ENCODE measurements at regions not wholly inside any gene's neighbourhood (a gene's known extent, or its start where the extent isn't known, plus 50 kb on each side); places are given as distances from the start of the nearest gene placed in this dataset.
"Not testable (repeated sequence)": the region's sequence is repeated elsewhere in the genome, so short reads cannot be mapped to it uniquely, and the experiment has no call there.

DNA sequence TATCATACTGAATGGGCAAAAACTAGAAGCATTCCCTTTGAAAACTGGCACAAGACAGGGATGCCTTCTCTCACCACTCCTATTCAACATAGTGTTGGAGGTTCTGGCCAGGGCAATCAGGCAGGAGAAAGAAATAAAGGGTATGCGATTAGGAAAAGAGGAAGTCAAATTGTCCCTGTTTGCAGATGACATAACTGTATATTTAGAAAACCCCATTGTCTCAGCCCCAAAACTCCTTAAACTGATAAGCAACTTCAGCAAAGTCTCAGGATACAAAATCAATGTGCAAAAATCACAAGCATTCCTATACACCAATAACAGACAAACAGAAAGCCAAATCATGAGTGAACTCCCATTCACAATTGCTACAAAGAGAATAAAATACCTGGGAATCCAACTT, 52.5 kb upstream of the CCDC71L start:
- not testable (repeated sequence) for DNase-seq

- DNase-seq, result peak; percentile 40
Observed at GRCh38 chr7:106714590-106715442, 53.9 kb upstream of the CCDC71L start.

- DNase-seq, result no peak
Observed at GRCh38 chr7:106715730-106716129, 54.8 kb upstream of the CCDC71L start.

DNA sequence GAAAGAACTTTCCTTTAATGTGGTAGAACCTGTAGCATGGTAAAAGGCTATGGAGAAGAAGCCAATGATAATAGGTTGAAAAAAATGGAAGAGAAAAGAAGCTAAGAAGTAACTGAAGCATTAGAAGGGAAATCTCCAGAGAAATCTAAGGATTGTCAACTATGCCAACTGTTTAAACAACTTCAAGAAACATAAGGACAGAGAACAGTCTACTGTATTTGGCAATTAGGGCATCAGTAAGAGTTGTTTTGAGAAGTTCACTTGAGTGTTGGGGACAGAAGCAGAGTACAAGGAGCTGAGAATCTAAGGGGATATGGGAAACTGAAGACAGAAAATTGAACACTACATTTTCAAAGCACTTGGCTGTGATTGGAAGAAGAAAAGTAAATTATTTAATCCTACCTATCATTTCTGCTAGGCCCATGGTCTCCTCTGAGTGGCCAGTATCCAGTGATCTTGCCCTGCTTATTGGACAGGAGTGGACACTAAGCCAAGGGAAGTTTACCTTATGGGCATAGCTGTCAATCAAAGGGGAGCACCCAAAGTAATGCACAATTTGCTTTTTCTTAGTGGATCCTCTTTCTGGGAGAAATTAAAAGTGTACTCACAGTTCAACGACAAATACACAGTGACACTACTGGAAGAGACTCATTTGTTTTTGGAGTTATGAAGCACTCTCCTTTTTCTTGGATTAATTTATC, 56.4 kb upstream of the CCDC71L start:
- peak; percentile 19 for DNase-seq

- DNase-seq, result peak; percentile 94
Observed at GRCh38 chr7:106717955-106718871, 57.3 kb upstream of the CCDC71L start.

DNA sequence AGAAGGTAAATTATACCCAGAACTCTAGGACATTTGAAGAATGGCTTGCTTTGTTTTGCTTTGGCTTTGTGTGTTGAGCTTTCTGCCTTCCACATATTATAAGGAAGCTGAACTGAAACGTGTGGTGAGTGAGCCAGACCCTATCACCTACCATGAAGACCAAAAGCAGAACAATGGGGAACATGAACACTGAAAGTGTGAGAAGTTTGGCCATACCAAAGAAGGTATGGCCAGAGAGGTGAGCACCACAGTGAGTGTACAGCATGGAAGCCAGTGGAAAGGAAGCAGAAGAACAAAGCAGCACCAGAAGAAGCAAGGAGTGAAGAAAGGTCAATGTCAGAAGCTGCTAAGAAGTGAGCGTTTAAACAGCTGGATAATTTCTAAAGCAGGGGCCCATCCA, 59.7 kb upstream of the CCDC71L start:
- DNase-seq, result no peak

- no peak for DNase-seq
Observed at GRCh38 chr7:106721816-106722785, 61.1 kb upstream of the CCDC71L start.

DNA sequence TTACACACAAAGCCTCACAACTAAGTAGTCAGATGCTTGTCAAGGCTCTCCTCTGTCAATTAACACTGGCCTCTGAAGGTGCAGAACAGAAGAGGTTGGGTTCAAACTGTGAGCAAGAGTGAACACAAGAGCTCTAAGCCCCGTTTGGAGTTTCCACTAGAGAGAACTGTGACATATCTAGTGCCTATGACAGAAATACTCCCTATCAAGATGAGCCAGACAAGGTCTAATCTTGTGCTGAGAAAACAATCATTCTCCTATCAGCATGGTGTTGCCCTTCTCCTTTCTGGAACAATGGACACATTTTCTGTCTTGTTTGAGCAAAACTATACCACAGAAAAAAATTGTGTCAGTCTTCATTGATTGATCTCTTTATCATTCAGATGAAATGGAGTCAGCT, 62.4 kb upstream of the CCDC71L start:
- DNase-seq, result no peak

DNA sequence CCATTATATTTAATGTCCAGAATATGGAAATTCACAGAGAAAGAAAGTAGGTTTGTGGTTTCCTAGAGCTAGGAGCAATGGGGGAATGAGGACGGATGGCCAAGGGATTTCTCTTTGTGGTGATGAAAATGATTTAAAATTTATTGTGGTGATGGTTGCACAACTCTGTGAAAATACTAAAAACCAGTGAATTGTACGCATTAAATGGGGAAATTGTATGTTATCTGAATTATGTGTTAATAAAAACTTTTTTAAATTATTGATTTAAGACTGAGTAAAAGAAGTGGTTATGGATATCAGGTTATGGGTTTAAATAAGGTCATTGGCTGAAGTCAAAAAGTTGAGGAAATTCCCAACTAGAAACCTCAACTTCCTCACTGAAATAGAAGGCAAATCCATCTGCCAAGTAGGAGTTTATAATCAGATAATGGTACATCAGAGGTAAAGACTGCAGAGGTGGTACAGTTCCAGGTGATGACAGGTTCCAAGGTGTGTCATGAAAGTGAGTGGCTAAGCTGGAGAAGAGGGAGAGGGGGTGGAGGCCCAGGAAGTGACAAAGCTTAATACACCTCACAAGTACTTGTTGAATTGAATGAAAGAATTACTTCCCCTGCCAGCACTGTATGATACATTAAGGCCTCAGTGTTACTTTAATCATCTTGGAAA, 68.9 kb upstream of the CCDC71L start:
- DNase-seq, result peak; percentile 29

GRCh38 chr7:106731187-106731586, 70.2 kb upstream of the CCDC71L start:
- DNase-seq, result no peak

- no peak for DNase-seq
Observed at GRCh38 chr7:106731646-106732444, 70.9 kb upstream of the CCDC71L start.

GRCh38 chr7:106735637-106736036, 74.7 kb upstream of the CCDC71L start:
- no peak for DNase-seq

DNA sequence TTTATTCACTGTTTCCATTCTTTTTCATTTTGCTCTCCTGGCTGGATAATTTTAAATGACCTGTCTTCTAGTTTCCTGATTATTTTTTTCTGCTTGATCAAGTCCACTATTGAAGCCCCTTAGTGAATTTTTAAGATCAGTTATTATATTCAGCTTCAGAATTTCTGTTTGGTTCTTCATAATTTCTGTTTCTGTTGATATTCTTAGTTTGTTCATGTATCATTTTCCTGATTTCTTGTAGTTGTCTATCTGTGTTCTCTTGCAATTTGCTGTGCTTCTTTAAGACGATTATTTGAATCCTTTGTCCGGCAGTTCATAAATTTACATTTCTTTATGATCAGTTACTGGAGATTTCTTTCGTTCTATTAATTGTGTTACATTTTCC, 75.2 kb upstream of the CCDC71L start:
- no peak for DNase-seq

DNA sequence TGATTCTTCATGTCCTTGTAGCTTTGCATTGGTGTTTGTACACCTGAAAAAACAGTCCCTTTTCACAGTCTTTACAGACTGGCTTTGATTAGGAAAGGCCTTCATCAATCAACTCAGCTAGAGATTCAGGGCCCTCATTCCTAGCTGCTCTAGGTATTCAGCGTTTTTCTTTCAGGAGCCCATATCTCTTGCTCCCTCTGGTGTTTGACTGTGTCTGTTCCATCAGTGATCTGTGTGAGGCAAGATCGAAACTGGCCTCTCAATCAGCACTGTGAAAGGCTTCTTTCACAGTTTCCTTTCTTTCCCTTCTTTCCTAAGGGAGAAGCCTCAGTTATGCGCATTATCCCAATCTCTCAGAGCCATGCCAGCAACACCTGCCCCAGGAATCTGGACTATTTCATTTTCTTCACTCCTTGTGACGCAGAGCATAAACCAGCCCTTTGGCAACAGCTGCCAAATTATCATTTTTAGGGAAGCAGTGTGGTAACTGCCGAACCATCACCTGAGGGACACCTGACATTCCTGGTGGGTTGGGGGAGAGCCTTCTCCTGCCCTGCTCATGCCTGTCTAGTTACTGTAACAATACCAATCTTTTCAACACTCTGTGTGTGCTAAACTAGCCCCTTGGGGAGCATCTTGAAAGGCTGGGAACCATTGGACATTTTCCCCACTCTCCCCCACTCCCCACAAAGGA, 75.7 kb upstream of the CCDC71L start:
- DNase-seq, result peak; percentile 73

- peak; percentile 31 for DNase-seq
Observed at GRCh38 chr7:106737202-106737562, 76.2 kb upstream of the CCDC71L start.

DNA sequence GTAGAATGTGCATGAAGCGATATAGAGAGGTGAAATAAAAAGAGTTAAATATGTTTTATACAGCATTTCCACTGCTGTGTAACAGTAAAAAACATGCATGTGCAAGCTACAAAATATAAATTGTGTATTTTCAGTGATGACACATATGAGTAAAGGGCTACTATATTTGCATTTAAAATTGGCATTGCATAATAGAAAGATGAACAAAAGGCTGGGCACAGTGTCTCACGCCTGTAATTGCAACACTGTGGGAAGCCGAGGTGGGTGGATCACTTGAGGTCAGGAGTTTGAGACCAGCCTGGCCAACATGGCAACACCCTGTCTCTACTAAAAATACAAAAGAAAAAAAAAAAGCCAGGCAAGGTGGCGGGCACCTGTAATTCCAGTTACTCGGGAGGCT, 79.8 kb upstream of the CCDC71L start:
- DNase-seq, result no peak

DNA sequence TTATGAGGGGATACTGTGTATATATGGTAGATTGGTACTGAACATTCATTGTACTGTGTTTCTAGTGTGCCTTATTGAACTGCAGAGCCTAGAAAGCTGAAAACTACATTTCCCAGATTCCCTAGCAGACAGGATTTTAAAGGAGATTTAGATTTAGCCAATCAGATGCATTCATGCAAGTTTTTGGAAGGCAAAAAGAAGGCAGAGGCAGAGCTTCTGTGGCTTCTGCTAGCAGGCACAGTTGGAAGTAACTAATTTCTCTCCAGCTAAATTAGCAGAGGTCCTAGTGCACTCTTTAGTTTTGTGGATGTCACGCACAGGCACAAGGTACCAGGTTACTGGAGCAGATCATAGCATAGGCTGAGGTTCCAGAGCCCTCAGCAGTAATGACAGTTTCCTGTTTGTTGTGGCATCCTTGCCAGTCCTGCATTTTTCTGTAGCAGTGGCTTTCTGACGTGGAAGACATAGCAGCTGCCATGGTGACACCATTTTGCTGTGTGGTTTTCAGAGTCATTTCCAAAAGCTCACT, 83.7 kb upstream of the CCDC71L start:
- no peak for DNase-seq

DNA sequence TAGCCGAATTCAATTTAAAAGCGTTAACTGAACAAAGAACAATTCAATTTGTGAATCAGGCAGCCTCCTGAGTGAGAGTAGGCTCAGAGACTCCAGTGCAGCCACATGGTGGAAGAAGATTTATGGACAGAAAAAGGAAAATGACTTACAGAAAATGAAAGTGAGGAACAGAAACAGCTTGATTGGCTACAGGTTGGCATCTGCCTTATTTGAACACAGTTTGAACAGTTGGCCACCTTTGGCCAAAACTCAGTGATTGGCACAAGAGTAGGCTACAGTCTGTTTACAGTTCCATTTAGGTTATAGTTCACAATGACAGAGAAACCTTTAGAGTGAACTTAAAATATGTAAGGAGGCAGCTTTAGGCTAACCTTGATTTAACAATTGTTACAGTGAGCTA, 86.3 kb upstream of the CCDC71L start:
- DNase-seq, result not testable (repeated sequence)

GRCh38 chr7:106747804-106748203, 86.8 kb upstream of the CCDC71L start:
- no peak for DNase-seq

GRCh38 chr7:106749165-106749564, 88.2 kb upstream of the CCDC71L start:
- DNase-seq, result no peak
